GM19467 (cell line): ENCODE measurements at regions not wholly inside any gene's neighbourhood (a gene's known extent, or its start where the extent isn't known, plus 50 kb on each side); places are given as distances from the start of the nearest gene placed in this dataset.
"Not testable (repeated sequence)": the region's sequence is repeated elsewhere in the genome, so short reads cannot be mapped to it uniquely, and the experiment has no call there.

Experiments used
- ATAC-seq: cut with Tn5 transposase; IDR thresholded peaks from one replicate; pipeline ENCODE4 v1.9.1; 2021; ENCODE audit warnings: mild to moderate bottlenecking, moderate library complexity; ENCODE audit not compliant: unreplicated experiment

- ATAC-seq = no peak
Measured at GRCh38 chr4:33996075-33996718, 2248.1 kb downstream of the ARAP2 start.

- ATAC-seq = no peak
Measured at GRCh38 chr4:33998291-33998690, 2246.0 kb downstream of the ARAP2 start.

- no peak for ATAC-seq
Measured at GRCh38 chr4:34000356-34000755, 2244.0 kb downstream of the ARAP2 start.

GRCh38 chr4:34006540-34006939 lies 2237.8 kb downstream of the ARAP2 start:
- ATAC-seq = not testable (repeated sequence)

- ATAC-seq = no peak
Measured at GRCh38 chr4:34009951-34010350, 2234.4 kb downstream of the ARAP2 start.

- ATAC-seq = no peak
Measured at GRCh38 chr4:34010751-34011519, 2233.4 kb downstream of the ARAP2 start.

GRCh38 chr4:34035225-34035624 lies 2209.1 kb downstream of the ARAP2 start:
- ATAC-seq = no peak

GRCh38 chr4:34037280-34037679 lies 2207.0 kb downstream of the ARAP2 start:
- ATAC-seq = no peak

- ATAC-seq = no peak
Measured at GRCh38 chr4:34039766-34040165, 2204.5 kb downstream of the ARAP2 start.

GRCh38 chr4:34043131-34043530 lies 2201.2 kb downstream of the ARAP2 start:
- no peak for ATAC-seq

GRCh38 chr4:34046580-34046979 lies 2197.7 kb downstream of the ARAP2 start:
- no peak for ATAC-seq

- ATAC-seq = no peak
Measured at GRCh38 chr4:34047363-34047762, 2197.0 kb downstream of the ARAP2 start.

GRCh38 chr4:34066126-34066525 lies 2178.2 kb downstream of the ARAP2 start:
- no peak for ATAC-seq

- no peak for ATAC-seq
Measured at GRCh38 chr4:34091451-34091850, 2152.9 kb downstream of the ARAP2 start.

GRCh38 chr4:34094114-34094513 lies 2150.2 kb downstream of the ARAP2 start:
- ATAC-seq = no peak

GRCh38 chr4:34105311-34105710 lies 2139.0 kb downstream of the ARAP2 start:
- no peak for ATAC-seq

- no peak for ATAC-seq
Measured at GRCh38 chr4:34108391-34108790, 2135.9 kb downstream of the ARAP2 start.

GRCh38 chr4:34112573-34112972 lies 2131.7 kb downstream of the ARAP2 start:
- ATAC-seq = no peak

- no peak for ATAC-seq
Measured at GRCh38 chr4:34138385-34138784, 2105.9 kb downstream of the ARAP2 start.

- no peak for ATAC-seq
Measured at GRCh38 chr4:34139346-34139745, 2105.0 kb downstream of the ARAP2 start.

GRCh38 chr4:34148322-34148908 lies 2095.9 kb downstream of the ARAP2 start:
- ATAC-seq = no peak

- ATAC-seq = no peak
Measured at GRCh38 chr4:34157547-34157946, 2086.8 kb downstream of the ARAP2 start.
